Fibroblast of pulmonary artery (primary cell): ENCODE measurements at regions not wholly inside any gene's neighbourhood (a gene's known extent, or its start where the extent isn't known, plus 50 kb on each side); places are given as distances from the start of the nearest gene placed in this dataset.

Source experiments
- DNase-seq: peaks from one replicate; pipeline ENCODE4 v3.0.0-alpha.2; 2010; ENCODE audit warnings: low read depth
- H3K4me3 ChIP-seq: replicated peaks from 2 replicates; pipeline ENCODE4 v1.5.1; 2011; ENCODE audit warnings: low read depth, mild to moderate bottlenecking, control low read depth, low read length, moderate library complexity
- CTCF ChIP-seq: IDR thresholded peaks from 2 replicates; pipeline ENCODE4 v1.5.1; 2011; ENCODE audit warnings: mild to moderate bottlenecking, control low read depth, low read length, inconsistent platforms; ENCODE audit errors: missing control alignments

- H3K4me3 ChIP-seq = no peak overlapping the region
- no peak for DNase-seq
- TF ChIP-seq CTCF = no peak
Measured at GRCh38 chr9:108694170-108694569, 161.6 kb downstream of the ACTL7B start.

GRCh38 chr9:108691614-108692013, 164.2 kb downstream of the ACTL7B start:
- H3K4me3 ChIP-seq = no peak overlapping the region
- TF ChIP-seq CTCF = no peak
- no peak for DNase-seq

GRCh38 chr9:108688676-108689075, 167.1 kb downstream of the ACTL7B start:
- no peak for TF ChIP-seq CTCF
- DNase-seq = no peak
- no peak overlapping the region for H3K4me3 ChIP-seq

GRCh38 chr9:108688051-108688450, 167.7 kb downstream of the ACTL7B start:
- no peak for DNase-seq
- H3K4me3 ChIP-seq = no peak overlapping the region
- TF ChIP-seq CTCF = no peak

GRCh38 chr9:108687006-108687987, 168.5 kb downstream of the ACTL7B start:
- peak; percentile 54 for DNase-seq
- H3K4me3 ChIP-seq = no peak overlapping the region
- no peak for TF ChIP-seq CTCF

GRCh38 chr9:108684288-108685025, 171.3 kb downstream of the ACTL7B start:
- DNase-seq = no peak
- TF ChIP-seq CTCF = no peak
- H3K4me3 ChIP-seq = no peak overlapping the region
